Activated CD4-positive, alpha-beta memory T cell treated with anti-CD3 and anti-CD28 coated beads, Interleukin-2, amount 10 ng/mL, durations not matched to agents 7 days and 5 days (primary cell): ENCODE measurements at regions not wholly inside any gene's neighbourhood (a gene's known extent, or its start where the extent isn't known, plus 50 kb on each side); places are given as distances from the start of the nearest gene placed in this dataset.

Experiments used
- CTCF ChIA-PET: fragments of 350-600 bp; sonication (Branson Sonifier 250); formaldehyde crosslinking; loops from one replicate; lab custom pipeline; 2021; ENCODE audit warnings: antibody characterized with exemption, inconsistent platforms; lab: Charles Lee
- POLR2A ChIA-PET: fragments of 350-600 bp; sonication (Branson Sonifier 250); formaldehyde crosslinking; loops from one replicate; lab custom pipeline; 2021; ENCODE audit warnings: antibody characterized with exemption; lab: Charles Lee
- DNase-seq: peaks from one replicate; pipeline ENCODE4 v3.0.0-alpha.2; 2020
- H3K27ac Mint-ChIP-seq: one replicate; pipeline ENCODE4 v1.8.0; 2021; ENCODE audit warnings: mild to moderate bottlenecking, mixed read lengths
- H3K27me3 Mint-ChIP-seq: one replicate; pipeline ENCODE4 v1.8.0; 2021; ENCODE audit warnings: mixed read lengths
- H3K36me3 Mint-ChIP-seq: one replicate; pipeline ENCODE4 v1.8.0; 2021; ENCODE audit warnings: low read depth, mixed read lengths
- H3K4me1 Mint-ChIP-seq: one replicate; pipeline ENCODE4 v1.8.0; 2021; ENCODE audit warnings: mixed read lengths
- H3K4me3 Mint-ChIP-seq: one replicate; pipeline ENCODE4 v1.8.0; 2021; ENCODE audit warnings: mild to moderate bottlenecking, mixed read lengths
- H3K9me3 Mint-ChIP-seq: one replicate; pipeline ENCODE4 v1.8.0; 2021; ENCODE audit warnings: mixed read lengths

DNA sequence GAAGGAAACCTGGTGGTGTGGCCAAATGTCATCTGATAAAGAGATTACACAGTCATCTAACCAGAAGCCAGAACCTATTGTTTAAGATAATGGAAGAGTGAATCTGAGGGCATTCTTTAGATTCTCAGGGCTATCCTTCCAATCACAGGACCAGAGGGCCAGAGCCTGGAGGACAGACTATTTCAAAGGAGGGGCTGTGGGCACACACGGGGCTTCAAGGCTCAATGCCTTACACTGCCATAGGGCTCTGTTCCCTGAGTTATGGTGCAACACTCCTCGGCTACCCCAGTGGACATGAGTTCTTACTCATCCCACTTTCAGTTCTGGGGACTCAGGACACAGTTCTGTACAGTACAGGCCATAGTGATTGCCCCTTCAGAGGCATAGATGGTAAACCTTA, 343.9 kb upstream of the ALCAM start:
- Mint-ChIP-seq H3K27ac (no peak overlapping the region), H3K4me1 (no peaks in the 10 kb centered on the region), H3K4me3 (no peak overlapping the region), H3K9me3 (no peaks in the 10 kb centered on the region), H3K27me3 (no peaks in the 10 kb centered on the region), H3K36me3 (no peaks in the 10 kb centered on the region)
- no peak for DNase-seq
- POLR2A ChIA-PET, result no interaction called here
- CTCF ChIA-PET, result no interaction called here

DNA sequence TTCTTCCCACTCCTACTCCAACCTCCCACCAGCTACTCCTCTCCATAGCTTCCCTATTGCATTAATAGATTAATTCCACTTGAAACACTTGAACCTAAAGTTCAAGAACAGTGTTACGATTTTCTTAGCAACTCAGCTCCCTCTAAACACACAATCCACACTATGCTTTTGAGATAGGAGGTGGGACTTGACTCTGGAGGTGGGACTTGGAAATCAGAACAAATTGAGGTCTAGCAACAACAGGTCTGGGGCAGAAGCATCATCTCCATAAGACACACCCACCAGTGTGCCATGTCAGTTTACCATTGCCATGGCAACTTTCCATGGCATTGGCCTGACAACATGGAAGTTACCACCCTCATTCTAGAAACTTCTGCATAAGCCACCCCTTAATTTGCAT, 336.5 kb upstream of the ALCAM start:
- no peak overlapping the region for H3K4me3 Mint-ChIP-seq
- no peaks in the 10 kb centered on the region for H3K27me3 Mint-ChIP-seq
- H3K4me1 Mint-ChIP-seq, result no peaks in the 10 kb centered on the region
- POLR2A ChIA-PET, result no interaction called here
- DNase-seq, result no peak
- H3K36me3 Mint-ChIP-seq, result no peaks in the 10 kb centered on the region
- CTCF ChIA-PET, result no interaction called here
- H3K27ac Mint-ChIP-seq, result no peak overlapping the region
- H3K9me3 Mint-ChIP-seq, result no peaks in the 10 kb centered on the region

DNA sequence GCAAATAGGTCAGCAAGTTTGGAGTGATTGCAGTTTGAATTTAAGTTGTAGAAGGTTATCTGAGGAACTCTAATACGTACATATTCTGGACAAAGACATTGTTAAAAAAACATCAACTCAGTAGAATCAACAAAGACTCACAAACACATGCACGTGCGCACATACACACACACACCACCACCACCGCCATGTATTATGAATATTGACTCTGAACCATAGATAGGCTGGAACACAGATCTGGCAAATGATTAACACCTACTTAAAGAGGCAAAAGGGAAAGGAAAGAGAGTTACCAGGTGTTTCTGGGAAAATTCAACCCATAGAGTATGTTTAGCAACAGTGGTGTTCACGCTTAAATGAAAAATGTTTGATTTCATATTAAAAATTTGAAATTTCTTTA, 334.2 kb upstream of the ALCAM start:
- CTCF ChIA-PET, result no interaction called here
- no peak for DNase-seq
- Mint-ChIP-seq H3K4me1 (no peaks in the 10 kb centered on the region), H3K27me3 (no peaks in the 10 kb centered on the region), H3K9me3 (no peaks in the 10 kb centered on the region), H3K4me3 (no peak overlapping the region), H3K36me3 (no peaks in the 10 kb centered on the region), H3K27ac (no peak overlapping the region)
- POLR2A ChIA-PET, result no interaction called here

DNA sequence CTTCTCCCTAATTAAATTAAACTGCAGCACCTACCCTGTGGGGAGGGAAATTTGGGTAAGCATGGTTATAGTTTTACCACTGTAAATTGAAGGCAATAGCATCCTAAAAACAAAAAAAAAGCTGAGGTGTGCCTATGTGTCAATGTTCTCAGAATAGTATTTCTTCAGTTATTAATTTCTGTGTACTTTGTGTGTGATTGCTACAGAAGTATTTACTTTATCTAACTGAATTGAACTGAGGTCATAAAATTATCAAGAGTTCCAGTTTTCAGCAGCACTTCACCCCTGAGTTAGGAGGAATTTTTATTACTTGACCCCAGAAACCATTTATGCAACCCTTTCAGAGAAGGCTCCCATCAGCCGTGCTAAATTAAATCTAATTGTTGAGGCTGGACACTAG, 333.6 kb upstream of the ALCAM start:
- Mint-ChIP-seq H3K4me3 (no peak overlapping the region), H3K9me3 (no peaks in the 10 kb centered on the region), H3K36me3 (no peaks in the 10 kb centered on the region), H3K27ac (no peak overlapping the region), H3K4me1 (no peaks in the 10 kb centered on the region), H3K27me3 (no peaks in the 10 kb centered on the region)
- ChIA-PET CTCF (no interaction called here), POLR2A (no interaction called here)
- DNase-seq, result no peak

DNA sequence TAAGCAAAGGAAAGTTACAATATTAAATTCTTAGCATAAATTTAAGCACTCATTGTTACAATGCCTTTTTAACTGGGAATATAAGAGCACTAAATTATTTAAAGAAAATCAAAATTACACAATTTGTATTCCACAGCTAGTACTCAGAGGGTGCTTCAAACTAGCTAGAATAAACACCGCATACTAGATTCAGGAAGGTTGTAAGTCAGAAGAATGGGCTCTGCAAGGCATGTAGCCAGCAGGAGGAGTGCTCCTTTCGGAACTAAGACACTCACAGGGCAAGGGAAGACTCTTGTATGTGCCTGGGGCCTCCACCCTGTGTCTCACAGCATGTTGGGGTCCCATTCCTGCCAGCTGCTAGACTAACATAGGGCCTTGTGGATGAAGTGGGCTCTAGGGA, 327.7 kb upstream of the ALCAM start:
- POLR2A ChIA-PET, result no interaction called here
- DNase-seq, result no peak
- H3K4me3 Mint-ChIP-seq, result no peak overlapping the region
- no peaks in the 10 kb centered on the region for H3K9me3 Mint-ChIP-seq
- H3K36me3 Mint-ChIP-seq, result no peaks in the 10 kb centered on the region
- no peak overlapping the region for H3K27ac Mint-ChIP-seq
- H3K4me1 Mint-ChIP-seq, result no peaks in the 10 kb centered on the region
- no peaks in the 10 kb centered on the region for H3K27me3 Mint-ChIP-seq
- CTCF ChIA-PET, result no interaction called here

DNA sequence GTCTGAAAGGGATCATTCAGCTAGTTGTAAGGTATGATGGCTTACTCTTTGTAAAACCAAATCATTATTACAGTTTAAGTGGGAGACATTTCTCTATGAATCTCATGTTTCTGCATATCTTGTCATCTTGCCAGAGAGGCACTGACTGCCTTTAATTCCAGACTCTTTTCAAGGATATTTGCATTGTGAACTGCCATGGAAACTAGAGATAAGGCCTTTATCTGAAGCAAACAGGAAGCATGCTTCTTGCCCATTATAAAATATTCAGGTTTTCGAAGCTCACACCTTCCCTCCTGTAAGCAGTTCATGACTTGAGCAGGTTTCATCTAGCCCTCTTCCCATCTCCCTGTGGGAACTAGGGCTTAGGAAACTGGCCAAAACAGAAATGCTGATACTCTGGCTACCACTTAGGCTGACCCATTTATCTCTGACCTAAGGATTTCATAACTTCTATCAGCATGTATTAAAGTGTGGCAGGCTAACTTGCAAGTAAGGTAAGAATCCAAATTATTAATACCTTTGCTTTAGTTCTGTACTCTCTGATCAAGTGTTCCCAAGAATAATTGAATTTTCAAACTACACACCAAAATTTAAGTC, 326.6 kb upstream of the ALCAM start:
- no peak for DNase-seq
- Mint-ChIP-seq H3K27me3 (no peaks in the 10 kb centered on the region), H3K4me1 (no peaks in the 10 kb centered on the region), H3K27ac (no peak overlapping the region), H3K9me3 (no peaks in the 10 kb centered on the region), H3K36me3 (no peaks in the 10 kb centered on the region), H3K4me3 (no peak overlapping the region)
- POLR2A ChIA-PET, result no interaction called here
- CTCF ChIA-PET, result no interaction called here

DNA sequence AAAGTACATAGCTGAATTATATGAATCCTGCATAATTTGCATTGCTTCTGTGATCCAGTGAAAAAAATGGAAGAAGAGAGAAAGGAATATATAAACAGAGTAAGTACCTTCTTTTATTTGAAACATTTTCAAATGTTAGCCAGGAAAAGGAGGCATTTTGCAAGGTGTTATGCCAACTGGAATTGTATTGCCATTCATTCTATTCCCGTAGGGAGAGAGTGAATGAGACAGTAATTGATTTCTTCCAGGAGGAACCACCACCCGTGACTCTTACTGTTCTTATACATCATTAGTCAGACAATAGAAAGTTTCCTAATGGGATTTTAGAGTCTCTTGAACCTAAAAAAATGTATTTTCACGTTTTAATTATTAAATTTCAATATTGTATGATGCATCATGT, 324.1 kb upstream of the ALCAM start:
- Mint-ChIP-seq H3K36me3 (no peaks in the 10 kb centered on the region), H3K4me1 (no peaks in the 10 kb centered on the region), H3K4me3 (no peak overlapping the region), H3K9me3 (no peaks in the 10 kb centered on the region), H3K27me3 (no peaks in the 10 kb centered on the region), H3K27ac (no peak overlapping the region)
- CTCF ChIA-PET, result interaction anchor here (0.7 kb wide), 1 partner anchor 328 kb away, joined by 3 read pairs; no protein-coding TSS in a partner anchor
- no peak for DNase-seq
- POLR2A ChIA-PET, result no interaction called here

DNA sequence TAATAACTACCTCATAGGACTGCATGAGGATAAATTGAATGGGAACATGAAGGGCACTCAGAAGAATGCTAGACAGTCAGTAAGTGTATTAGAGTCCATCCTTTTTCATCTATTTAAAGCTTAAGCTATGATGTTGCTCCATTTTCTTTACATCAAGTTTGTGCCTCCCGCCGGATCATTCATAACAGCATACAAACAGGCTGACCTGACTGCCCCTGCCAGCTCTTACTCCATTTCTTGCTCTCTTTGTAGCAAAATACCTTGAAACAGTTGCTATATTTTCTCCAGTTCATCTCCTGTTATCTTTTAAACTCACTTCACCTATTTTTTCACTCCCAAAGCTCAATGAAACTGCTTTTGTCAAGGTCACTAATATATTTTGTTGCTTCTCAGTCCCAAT, 315.6 kb upstream of the ALCAM start:
- no peak for DNase-seq
- POLR2A ChIA-PET, result no interaction called here
- Mint-ChIP-seq H3K4me1 (no peaks in the 10 kb centered on the region), H3K4me3 (no peak overlapping the region), H3K36me3 (no peaks in the 10 kb centered on the region), H3K27ac (no peak overlapping the region), H3K27me3 (no peaks in the 10 kb centered on the region), H3K9me3 (no peaks in the 10 kb centered on the region)
- CTCF ChIA-PET, result no interaction called here

DNA sequence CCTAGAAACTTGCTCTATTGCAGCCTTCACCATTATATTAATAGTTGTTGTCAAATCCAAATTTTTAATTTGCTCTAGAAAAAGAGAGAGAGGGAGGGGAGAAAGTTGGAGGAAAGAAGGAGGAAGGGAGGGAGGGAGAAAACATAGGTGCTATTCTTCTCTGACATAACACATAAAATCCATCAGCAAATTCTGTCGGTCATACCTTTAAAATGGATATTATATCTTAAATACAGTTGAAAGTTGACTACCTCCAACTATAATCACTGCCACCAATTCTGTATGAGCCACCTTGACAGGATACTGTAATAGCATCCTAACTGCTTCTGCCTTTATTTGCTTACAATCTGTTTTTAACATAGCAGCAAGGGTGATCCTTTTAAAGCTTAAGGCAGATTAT, 314.7 kb upstream of the ALCAM start:
- Mint-ChIP-seq H3K36me3 (no peaks in the 10 kb centered on the region), H3K27me3 (no peaks in the 10 kb centered on the region), H3K9me3 (no peaks in the 10 kb centered on the region), H3K4me1 (no peaks in the 10 kb centered on the region), H3K4me3 (no peak overlapping the region), H3K27ac (no peak overlapping the region)
- ChIA-PET CTCF (no interaction called here), POLR2A (no interaction called here)
- no peak for DNase-seq

DNA sequence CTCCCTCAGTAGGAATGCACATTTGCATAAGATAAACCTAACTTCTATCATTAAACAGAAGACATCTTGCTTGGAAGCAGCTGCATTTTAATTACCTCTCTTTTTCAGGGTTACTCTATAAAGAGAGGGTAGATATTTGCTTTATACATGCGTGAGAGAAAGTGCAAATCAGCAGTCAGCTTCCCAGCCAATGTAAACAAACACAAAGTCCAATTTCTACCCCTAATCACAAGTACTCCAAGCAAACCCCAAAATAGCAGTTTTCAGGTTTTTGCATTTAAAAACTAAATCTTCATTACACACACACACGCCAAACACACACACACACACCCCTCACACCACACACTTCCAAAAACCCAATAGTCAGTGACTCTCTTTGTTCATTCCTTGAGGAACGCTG, 303.9 kb upstream of the ALCAM start:
- Mint-ChIP-seq H3K9me3 (peaks cover 3% of the 10 kb centered on the region), H3K27me3 (no peaks in the 10 kb centered on the region), H3K36me3 (no peaks in the 10 kb centered on the region), H3K4me1 (no peaks in the 10 kb centered on the region), H3K27ac (no peak overlapping the region), H3K4me3 (no peak overlapping the region)
- POLR2A ChIA-PET, result no interaction called here
- CTCF ChIA-PET, result no interaction called here
- DNase-seq, result no peak

DNA sequence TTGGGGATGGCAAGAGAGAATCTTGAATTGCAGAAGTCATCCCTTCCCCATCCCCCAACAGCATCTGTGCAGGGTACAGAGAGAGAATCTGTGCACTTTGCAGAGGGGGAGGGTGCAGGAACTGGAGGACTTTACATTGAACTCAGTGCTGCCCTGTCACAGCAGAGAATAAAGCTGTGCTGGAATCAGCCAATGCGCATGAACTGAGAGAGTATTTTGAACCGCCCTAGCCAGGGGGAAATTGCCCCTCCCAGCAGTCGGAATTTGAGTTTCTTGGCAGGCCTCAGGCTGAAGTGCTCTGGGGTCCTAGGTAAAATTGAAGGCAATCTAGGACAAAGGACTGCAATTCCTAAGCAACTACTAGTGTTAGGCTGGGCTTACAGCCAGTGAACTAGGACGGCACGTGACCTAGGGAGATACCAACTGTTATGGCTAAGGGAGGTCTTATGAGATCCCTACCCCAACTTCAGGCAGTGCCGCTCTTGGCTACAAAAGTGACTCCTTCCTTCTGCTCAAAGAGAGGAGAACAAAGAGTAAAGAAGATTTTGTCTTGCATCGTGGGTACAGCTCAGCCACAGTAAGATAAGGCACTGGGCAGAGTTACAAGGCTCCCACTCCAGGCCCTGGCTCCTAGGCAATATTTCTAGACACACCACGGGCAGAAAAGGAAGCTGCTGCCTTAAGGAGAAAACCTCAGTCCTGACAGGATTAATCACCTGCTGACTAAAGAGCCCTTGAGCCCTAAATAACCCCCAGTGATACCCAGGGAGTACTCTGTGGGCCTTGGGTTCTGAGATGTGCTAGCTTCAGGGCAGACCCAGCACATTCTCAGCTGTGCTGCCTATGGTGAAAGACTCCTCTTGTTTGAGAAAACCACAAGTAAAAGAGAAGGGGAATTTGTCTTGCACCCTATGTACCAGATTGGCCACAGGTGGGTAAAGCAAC, 300.5 kb upstream of the ALCAM start:
- Mint-ChIP-seq H3K27ac (no peak overlapping the region), H3K4me1 (no peaks in the 10 kb centered on the region), H3K27me3 (no peaks in the 10 kb centered on the region), H3K4me3 (no peak overlapping the region), H3K36me3 (no peaks in the 10 kb centered on the region), H3K9me3 (peaks cover 4% of the 10 kb centered on the region)
- CTCF ChIA-PET, result no interaction called here
- DNase-seq, result no peak
- POLR2A ChIA-PET, result no interaction called here

DNA sequence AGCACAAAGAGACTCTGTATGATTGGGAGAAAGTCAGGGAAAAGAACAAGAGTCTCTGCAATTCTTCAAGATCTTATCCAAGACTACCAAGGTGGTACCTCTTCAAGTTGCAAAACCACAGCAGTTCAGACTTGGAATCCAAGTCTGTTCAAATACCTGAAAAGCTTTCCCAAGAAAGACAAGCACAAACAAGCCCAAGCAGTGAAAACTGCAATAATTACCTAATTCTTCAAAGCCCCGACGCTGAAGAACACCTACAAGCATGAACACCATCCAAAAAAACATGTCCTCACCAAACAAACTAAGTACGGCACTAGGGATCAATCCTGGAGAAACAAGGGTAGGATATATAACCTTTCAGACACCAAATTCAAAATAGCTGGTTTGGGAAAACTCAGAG, 299.3 kb upstream of the ALCAM start:
- no peak overlapping the region for H3K27ac Mint-ChIP-seq
- DNase-seq, result no peak
- CTCF ChIA-PET, result no interaction called here
- no peaks in the 10 kb centered on the region for H3K36me3 Mint-ChIP-seq
- H3K27me3 Mint-ChIP-seq, result no peaks in the 10 kb centered on the region
- no peak overlapping the region for H3K4me3 Mint-ChIP-seq
- H3K4me1 Mint-ChIP-seq, result no peaks in the 10 kb centered on the region
- POLR2A ChIA-PET, result no interaction called here
- peaks cover 4% of the 10 kb centered on the region for H3K9me3 Mint-ChIP-seq

DNA sequence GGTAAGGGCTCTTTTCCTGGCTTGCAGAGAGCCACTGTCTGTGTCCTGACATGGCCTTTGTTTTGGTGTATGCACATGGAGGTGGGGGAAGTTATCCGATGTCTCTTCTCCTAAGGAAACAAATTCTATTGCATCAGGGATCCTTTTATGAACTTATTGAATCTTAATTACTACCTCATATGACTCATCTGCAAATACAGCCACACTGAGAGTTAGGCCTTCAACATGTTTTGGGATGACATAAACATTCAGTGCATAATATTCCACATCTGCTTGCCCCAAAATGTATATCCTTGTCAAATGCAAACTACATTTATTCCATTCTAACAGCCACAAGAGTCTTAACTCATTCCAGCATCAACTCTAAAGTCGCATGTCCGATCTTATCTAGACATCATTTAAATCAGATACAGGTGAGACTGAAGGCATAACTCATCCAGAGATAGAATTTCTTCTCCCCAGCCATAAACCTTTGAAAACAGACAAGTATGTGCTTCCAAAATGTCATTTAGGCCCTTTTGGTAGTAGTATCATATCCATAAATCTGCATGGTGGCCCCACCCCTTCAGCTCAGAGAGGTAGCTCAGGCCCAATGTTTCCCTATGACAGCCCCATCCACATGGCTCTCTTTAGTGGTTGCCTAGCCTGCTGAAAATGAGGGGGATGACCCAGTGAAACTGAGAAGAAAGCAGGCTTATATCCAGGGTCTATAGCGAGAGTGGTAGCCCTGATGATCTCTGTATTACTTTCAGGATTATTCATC, 289.5 kb upstream of the ALCAM start:
- H3K4me3 Mint-ChIP-seq, result no peak overlapping the region
- H3K36me3 Mint-ChIP-seq, result no peaks in the 10 kb centered on the region
- H3K27ac Mint-ChIP-seq, result no peak overlapping the region
- H3K27me3 Mint-ChIP-seq, result no peaks in the 10 kb centered on the region
- ChIA-PET POLR2A (no interaction called here), CTCF (no interaction called here)
- no peaks in the 10 kb centered on the region for H3K9me3 Mint-ChIP-seq
- no peaks in the 10 kb centered on the region for H3K4me1 Mint-ChIP-seq
- no peak for DNase-seq
